ENCODE measurements at regions not wholly inside any gene's neighbourhood (a gene's known extent, or its start where the extent isn't known, plus 50 kb on each side); places are given as distances from the start of the nearest gene placed in this dataset.

- DNase-seq (ENCODE audit: low read depth): no peak
Observed at GRCh38 chr2:144712550-144712940, 192.6 kb upstream of the ZEB2 start.

DNA sequence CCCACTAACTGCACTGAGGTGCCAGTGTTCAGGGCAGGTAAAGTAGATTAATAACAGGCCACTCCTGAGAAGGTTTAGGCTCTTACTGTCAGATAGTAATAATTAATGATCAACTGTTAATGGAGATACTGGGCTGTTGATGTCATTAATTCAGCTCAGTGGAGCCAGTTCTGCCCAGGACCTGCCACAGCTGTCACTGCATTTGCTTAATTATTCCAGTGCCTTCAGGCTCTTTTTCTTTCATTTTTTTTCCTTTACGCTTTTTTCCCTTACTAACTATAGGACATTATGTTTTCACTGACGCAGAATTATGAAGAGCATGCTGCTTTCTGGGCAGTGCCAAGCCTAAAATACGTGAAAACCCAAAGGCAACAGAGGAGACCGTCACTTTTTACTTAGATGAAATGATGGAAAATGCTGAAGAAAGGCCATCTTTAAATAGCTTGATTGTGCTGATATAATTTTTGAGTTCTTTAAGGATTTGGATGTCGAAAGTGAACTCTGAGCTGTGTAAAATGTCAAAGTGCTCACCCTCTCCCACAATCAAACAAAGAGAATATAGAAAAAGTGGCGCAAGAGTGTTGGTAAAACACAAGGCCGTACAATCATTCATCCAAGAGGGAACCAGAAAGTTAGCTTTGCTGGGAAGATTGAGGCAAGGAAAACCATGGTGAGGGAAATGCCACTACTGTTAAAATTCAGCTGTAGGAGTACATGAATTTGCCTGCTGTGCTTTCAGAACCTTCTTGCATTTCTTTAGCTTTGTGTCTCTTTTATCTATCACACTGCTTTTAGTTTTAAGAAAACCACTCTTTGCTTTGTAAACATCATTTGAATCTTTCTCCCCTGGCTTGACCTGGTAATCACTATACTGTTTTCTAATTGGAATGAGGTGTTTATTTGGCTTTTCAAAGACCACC, 192.0 kb upstream of the ZEB2 start:
- DNase-seq (ENCODE audit: low read depth): no peak

DNA sequence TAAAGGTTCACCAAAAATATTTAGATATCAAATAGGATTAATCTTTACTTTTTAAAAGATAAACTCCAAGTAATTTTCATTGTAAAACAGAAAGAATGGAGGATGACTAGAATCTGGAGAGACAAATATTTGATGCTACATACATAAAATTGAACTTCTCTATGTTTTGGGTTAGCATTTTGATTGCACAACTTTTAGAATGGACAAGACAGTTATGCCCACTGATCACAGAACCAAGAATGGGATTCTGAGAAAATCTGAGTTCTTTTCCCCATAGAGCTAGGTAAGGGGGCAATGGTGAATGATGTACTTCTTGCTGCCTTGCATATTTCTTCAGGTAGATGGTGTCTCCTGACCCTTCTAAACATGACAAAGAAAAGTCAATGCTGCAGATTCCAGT, 191.2 kb upstream of the ZEB2 start:
- DNase-seq (ENCODE audit: low read depth): no peak

GRCh38 chr2:144708626-144709025, 188.7 kb upstream of the ZEB2 start:
- no peak for DNase-seq (ENCODE audit: low read depth)

DNA sequence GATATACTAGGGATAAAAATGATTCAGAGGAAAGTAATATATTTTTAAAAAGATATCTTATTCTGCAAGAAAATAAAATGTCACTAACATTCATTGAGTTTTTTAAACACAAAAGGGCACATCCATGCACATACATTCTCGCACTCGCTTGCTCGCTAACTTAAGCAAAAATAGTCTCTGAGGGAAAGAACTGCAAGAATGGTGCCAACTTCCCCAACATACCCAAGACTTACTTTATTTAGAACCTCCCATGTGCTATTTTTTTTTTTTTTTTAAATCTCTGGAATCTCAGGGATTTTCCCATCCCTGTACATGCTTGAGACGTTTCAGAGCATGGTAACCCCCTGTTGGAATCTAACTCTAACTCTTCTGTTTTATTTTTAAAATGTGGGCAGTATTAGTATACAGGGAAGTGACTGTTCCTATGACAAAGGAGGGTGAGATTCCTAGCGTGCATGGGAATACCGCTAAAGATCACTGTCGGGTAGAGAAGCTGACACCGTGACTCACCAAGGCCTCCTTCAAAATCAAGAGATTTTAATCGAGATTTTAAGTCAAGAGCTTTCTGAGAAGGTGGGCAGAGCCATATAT, 187.9 kb upstream of the ZEB2 start:
- DNase-seq (ENCODE audit: low read depth): no peak

GRCh38 chr2:144706647-144707046, 186.7 kb upstream of the ZEB2 start:
- no peak for DNase-seq (ENCODE audit: low read depth)

DNA sequence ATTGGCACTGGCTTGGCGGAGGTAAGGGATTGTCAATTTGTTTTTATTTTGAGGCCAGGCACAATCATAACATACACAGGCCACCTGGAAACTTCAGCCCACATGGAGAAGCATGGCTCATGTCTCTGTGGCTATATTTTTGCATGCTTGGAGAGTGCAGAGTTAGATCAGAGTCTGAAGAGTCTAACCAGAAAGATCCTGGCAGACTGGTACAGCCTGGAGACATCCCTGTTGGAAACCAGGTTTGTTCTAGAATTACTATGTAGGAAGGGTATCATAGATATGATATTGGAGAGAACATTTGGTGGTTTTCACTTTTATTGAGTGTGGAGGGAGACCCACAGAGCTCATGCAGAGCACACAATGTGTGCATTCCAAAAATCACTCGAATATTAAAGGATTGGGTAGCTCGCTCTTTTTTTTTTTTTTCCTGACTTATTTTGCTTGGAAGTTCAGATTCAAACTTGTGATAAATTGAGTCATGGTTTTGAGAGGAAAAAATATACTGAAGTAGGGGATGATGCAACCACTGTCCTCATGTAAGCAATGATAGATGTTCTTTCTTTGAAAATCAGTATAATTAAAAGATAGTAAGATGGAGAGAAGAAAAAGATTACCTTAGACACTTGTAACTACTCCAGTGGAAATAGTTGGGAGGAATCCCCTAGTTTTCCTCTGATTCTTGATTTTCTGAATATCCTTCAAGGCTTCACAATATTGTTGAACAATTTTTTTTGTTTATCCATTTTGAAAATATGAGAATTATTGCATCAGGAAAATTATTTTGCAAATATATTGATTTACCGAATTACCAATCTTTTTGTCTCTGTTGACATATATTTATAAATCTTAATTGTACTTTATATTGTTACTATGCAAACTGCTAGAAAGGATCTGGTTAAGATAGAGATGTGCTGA, 185.7 kb upstream of the ZEB2 start:
- DNase-seq (ENCODE audit: low read depth): no peak

- no peak for DNase-seq (ENCODE audit: low read depth)
Observed at GRCh38 chr2:144704709-144705095, 184.8 kb upstream of the ZEB2 start.

- no peak for DNase-seq (ENCODE audit: low read depth)
Observed at GRCh38 chr2:144703852-144704708, 184.2 kb upstream of the ZEB2 start.

DNA sequence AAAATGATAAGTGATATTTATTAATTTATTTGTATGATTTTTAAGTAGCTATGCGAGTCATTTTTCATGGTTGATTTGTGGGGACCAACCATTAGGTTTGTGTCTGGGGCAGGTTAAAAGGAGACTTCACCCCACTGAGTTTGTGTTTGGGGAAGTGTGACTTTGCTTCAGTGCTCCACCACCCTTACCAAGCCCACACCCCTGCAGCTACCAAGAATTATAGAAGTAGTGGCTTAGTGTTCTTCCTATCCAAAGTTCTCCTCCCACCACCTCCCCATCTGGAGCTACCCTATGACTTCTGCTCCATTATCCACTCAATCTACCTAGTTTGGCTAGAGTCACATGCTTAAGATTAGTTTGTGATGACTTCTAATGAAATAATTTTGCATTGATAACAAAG, 182.1 kb upstream of the ZEB2 start:
- no peak for DNase-seq (ENCODE audit: low read depth)

GRCh38 chr2:144701259-144701658, 181.3 kb upstream of the ZEB2 start:
- DNase-seq (ENCODE audit: low read depth): no peak

- DNase-seq (ENCODE audit: low read depth): no peak
Observed at GRCh38 chr2:144698156-144698555, 178.2 kb upstream of the ZEB2 start.

GRCh38 chr2:144695657-144696056, 175.7 kb upstream of the ZEB2 start:
- DNase-seq (ENCODE audit: low read depth): no peak

DNA sequence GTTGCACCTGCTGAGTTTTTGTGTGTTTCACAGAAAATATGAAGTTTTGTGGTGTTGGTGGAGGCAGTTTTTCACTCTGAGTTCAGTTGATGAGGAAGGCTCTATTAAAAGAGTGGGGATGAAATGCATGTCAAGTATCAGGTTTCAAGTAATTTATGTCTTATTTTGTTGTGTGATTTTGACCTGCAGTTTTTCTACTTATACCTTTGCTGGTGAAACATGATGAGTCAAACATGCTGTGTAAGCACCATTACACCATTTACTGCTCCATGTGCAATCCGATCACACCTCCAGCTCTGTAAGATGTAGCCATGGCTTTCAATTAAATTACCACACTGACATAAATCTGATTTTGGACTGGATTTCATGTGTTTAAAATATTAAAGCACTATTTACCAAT, 174.5 kb upstream of the ZEB2 start:
- DNase-seq (ENCODE audit: low read depth): no peak

- DNase-seq (ENCODE audit: low read depth): no peak
Observed at GRCh38 chr2:144693179-144693578, 173.3 kb upstream of the ZEB2 start.

DNA sequence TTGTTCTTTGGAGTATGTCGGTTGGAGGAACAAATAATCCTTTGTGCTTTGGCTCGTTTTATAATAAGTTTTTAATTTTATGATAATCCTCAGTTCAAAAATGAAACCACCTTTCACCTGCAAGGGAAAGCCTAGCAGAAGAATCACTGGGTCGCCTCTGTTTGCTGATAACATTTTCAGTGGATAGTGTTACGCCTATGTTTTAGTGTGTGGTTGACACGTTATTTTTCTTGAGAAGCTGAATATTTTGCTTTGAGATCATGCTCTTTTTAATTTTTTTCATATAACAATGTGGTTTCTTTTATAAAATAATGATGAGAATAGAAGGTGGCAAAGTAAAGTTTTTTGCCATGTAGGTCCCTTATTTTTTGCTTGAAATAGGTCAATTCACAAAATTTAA, 172.7 kb upstream of the ZEB2 start:
- no peak for DNase-seq (ENCODE audit: low read depth)

DNA sequence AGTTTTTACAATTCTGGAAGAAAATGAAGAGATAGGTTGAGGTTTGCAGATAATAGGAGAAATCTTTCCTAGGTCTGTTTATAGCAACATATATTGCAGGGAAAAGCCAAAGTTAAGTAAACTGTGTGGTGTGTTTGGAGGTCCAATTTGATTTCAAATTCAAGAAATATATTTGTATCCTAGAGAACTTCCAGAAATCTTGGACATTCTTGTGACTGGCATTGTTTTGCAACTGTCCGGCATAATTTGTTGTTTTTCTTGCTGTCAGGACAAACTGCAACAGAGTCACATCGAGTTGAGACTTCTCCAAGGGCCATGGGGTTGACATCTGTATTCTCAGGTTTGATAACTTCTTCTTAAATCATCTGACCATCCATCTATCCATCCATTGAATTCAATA, 170.9 kb upstream of the ZEB2 start:
- DNase-seq (ENCODE audit: low read depth): no peak

DNA sequence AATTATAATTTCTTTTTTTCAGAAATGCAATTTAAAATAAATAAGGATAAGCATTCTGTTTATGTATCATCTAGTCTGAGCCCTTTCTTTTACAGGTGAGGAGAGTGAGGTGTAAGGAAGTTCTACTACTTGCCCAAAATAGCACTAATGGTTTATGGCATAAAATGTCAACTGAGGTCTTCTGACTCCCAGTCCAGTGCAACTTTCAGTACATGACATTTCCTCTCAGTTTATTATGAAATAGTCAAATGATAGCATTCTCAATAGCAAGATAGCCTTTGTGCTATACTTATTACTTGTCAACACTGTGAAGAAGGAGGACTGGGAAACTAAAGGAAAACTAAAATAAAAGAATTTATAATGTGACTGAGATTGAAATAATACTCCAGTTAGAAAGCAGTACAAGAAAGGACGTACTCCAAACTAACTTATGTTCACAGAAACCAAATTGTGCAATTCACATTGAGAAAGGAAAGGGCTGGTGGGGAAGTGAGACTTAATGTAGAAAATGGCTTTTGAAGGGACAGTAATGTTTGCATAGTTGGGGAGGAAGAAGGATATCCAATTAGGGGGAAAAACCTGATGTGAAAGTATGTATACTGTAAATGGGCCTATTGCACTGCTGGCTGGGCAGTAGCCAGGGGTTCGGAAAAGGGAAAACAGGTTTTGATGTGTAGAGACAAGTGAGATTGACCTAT, 166.7 kb upstream of the ZEB2 start:
- no peak for DNase-seq (ENCODE audit: low read depth)

DNA sequence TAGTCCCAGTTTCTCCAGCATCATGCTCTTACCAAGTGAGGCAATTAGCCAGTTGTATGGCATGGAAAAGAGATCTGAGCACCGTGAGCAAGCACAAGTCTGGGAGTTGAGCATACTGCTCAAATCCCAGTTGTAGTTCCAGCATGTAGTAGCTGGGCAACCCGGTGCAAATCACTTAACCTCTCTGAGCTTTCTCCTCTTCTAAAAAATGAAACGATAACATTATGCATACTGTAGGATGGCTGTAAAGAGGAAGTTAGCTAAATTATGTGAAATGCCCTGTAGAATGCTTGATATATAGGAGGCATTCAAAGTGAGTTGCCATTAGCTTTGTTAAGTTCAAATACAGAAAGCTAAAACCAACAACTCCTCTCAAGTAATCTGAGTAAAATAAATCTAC, 164.0 kb upstream of the ZEB2 start:
- DNase-seq (ENCODE audit: low read depth): no peak

DNA sequence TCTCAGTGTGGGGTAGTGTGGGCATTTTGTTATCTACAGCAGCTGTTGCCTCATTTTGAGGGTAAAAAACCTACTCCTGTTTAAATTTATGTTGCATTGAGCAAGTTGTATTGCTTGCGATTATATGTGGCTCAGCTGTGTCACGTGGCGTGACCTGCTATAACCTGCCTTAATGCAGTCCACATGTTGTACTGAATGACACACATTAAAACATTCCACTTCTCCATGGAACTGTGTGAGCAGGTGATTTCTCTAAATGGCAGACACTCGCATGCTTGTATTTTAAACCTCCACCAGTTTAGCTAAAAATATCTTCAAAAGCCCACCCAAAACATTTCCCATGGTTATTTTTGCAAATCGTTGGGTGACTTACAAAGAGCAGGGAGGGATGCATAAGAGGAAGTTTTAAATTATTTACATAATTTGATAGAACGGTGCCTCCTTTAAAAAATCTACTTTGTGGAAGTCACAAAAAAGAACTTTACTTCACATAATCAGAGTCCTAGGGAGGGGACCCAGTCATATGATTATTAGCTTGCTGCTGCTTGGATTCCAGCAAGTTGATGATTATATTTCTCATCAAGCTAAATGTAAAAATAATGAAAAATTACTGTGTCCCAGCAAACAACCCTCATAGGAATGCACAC, 163.3 kb upstream of the ZEB2 start:
- DNase-seq (ENCODE audit: low read depth): no peak

GRCh38 chr2:144682248-144682647, 162.3 kb upstream of the ZEB2 start:
- no peak for DNase-seq (ENCODE audit: low read depth)

All from stimulated activated CD8-positive, alpha-beta memory T cell treated with anti-CD3 and anti-CD28 coated beads, Interleukin-4, amount 100 ng/mL, for 24 hours (primary cell).